ENCODE measurements at regions not wholly inside any gene's neighbourhood (a gene's known extent, or its start where the extent isn't known, plus 50 kb on each side); places are given as distances from the start of the nearest gene placed in this dataset.
A peak's percentile ranks its signal among the peaks of the same experiment; 100 is the strongest.

DNA sequence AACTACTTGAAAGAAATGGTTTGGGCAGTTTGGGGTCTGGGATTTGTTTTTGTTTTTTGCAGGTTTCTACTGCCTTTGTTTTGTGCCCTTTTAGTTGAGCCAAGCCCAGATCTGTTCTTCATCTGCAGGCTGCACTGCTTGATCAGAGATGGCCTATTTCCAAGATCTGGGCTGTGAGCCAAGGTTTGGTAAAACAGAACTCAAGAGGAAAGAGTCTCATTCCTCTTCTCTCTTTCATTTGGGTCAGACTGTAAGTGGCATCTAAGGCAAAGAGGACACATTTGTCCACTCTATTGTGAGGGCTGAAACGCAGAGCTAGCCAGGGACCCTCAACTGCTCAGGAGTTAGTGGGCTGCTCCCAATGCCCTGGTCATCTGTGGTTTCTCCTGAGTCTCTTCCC, 104.4 kb upstream of the UBE3A start:
- Histone ChIP-seq H2AFZ (ENCODE audit: low read depth, low read length) (no peak overlapping the region), H3K27me3 (ENCODE audit: insufficient read depth, low read length) (no peaks in the 10 kb centered on the region), H3K4me3 (ENCODE audit: insufficient read depth, low read depth, low read length) (no peak overlapping the region), H3K27ac (ENCODE audit: low read depth, low read length) (no peak overlapping the region), H3K4me1 (ENCODE audit: insufficient read depth, low read length) (peaks cover 6% of the 10 kb centered on the region), H4K20me1 (ENCODE audit: insufficient read depth, low read length) (no peaks in the 10 kb centered on the region), H3K9me3 (ENCODE audit: insufficient read depth, low read depth, low read length) (no peaks in the 10 kb centered on the region), H3K4me2 (ENCODE audit: low read length) (peak overlapping the region; percentile 24), H3K9ac (ENCODE audit: low read length) (no peak overlapping the region), H3K36me3 (ENCODE audit: insufficient read depth, low read length) (no peaks in the 10 kb centered on the region), H3K79me2 (ENCODE audit: insufficient read depth, low read length) (no peaks in the 10 kb centered on the region)
- Mint-ChIP-seq H3K27me3 (ENCODE audit: low read depth, unreplicated experiment) (no peaks in the 10 kb centered on the region), H3K36me3 (ENCODE audit: low read depth, unreplicated experiment) (no peaks in the 10 kb centered on the region), H3K9me3 (ENCODE audit: unreplicated experiment) (no peaks in the 10 kb centered on the region), H3K4me3 (ENCODE audit: unreplicated experiment) (no peak overlapping the region), H3K27ac (ENCODE audit: unreplicated experiment) (peak overlapping the region; percentile 83), H3K4me1 (ENCODE audit: low read depth, unreplicated experiment) (peaks cover 28% of the 10 kb centered on the region)
- TF ChIP-seq, protein P1, sequence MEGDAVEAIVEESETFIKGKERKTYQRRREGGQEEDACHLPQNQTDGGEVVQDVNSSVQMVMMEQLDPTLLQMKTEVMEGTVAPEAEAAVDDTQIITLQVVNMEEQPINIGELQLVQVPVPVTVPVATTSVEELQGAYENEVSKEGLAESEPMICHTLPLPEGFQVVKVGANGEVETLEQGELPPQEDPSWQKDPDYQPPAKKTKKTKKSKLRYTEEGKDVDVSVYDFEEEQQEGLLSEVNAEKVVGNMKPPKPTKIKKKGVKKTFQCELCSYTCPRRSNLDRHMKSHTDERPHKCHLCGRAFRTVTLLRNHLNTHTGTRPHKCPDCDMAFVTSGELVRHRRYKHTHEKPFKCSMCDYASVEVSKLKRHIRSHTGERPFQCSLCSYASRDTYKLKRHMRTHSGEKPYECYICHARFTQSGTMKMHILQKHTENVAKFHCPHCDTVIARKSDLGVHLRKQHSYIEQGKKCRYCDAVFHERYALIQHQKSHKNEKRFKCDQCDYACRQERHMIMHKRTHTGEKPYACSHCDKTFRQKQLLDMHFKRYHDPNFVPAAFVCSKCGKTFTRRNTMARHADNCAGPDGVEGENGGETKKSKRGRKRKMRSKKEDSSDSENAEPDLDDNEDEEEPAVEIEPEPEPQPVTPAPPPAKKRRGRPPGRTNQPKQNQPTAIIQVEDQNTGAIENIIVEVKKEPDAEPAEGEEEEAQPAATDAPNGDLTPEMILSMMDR (IDR thresholded peaks at IDR 0.05; ENCODE audit: insufficient read depth, low read depth, low read length): no peak
- TF ChIP-seq EZH2 (IDR thresholded peaks at IDR 0.05; ENCODE audit: insufficient read depth, low read length): no peak
- FAIRE-seq (peak; percentile 47), DNase-seq (ENCODE audit: low read depth) (peak; percentile 51)

DNA sequence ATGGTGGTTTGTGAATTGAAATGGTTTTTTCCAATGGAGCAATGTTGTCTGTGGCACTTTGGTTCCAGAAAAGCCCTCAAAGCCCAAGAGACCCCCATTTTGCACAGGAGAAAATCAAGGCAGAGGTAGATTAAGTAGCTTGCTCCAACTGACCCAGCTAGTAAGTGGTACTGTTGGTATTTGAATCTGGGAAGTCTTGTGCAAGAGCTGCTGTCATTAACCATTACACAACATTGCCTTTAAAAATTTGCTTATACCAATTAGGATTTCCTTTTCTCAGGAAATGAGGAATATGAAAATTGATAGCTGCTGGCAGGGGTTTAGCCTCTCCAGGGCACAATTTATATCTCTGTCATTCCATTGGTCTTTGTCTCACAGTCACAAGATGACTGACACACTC, 102.4 kb upstream of the UBE3A start:
- TF ChIP-seq EZH2 (IDR thresholded peaks at IDR 0.05; ENCODE audit: insufficient read depth, low read length): no peak
- TF ChIP-seq, protein P1 (IDR thresholded peaks at IDR 0.05; ENCODE audit: insufficient read depth, low read depth, low read length): no peak
- no peak overlapping the region for H3K27ac Mint-ChIP-seq (ENCODE audit: unreplicated experiment)
- no peak overlapping the region for H3K27ac ChIP-seq (ENCODE audit: low read depth, low read length)
- H4K20me1 ChIP-seq (ENCODE audit: insufficient read depth, low read length): no peaks in the 10 kb centered on the region
- no peak for DNase-seq (ENCODE audit: low read depth)
- no peak overlapping the region for H2AFZ ChIP-seq (ENCODE audit: low read depth, low read length)
- H3K36me3 ChIP-seq (ENCODE audit: insufficient read depth, low read length): no peaks in the 10 kb centered on the region
- H3K4me1 ChIP-seq (ENCODE audit: insufficient read depth, low read length): peaks cover 6% of the 10 kb centered on the region
- H3K4me2 ChIP-seq (ENCODE audit: low read length): no peak overlapping the region
- no peaks in the 10 kb centered on the region for H3K27me3 Mint-ChIP-seq (ENCODE audit: low read depth, unreplicated experiment)
- H3K4me1 Mint-ChIP-seq (ENCODE audit: low read depth, unreplicated experiment): peaks cover 28% of the 10 kb centered on the region
- no peaks in the 10 kb centered on the region for H3K9me3 ChIP-seq (ENCODE audit: insufficient read depth, low read depth, low read length)
- H3K4me3 ChIP-seq (ENCODE audit: insufficient read depth, low read depth, low read length): no peak overlapping the region
- no peaks in the 10 kb centered on the region for H3K36me3 Mint-ChIP-seq (ENCODE audit: low read depth, unreplicated experiment)
- no peak overlapping the region for H3K4me3 Mint-ChIP-seq (ENCODE audit: unreplicated experiment)
- H3K79me2 ChIP-seq (ENCODE audit: insufficient read depth, low read length): no peaks in the 10 kb centered on the region
- FAIRE-seq: no peak
- no peak overlapping the region for H3K9ac ChIP-seq (ENCODE audit: low read length)
- H3K9me3 Mint-ChIP-seq (ENCODE audit: unreplicated experiment): no peaks in the 10 kb centered on the region
- no peaks in the 10 kb centered on the region for H3K27me3 ChIP-seq (ENCODE audit: insufficient read depth, low read length)

DNA sequence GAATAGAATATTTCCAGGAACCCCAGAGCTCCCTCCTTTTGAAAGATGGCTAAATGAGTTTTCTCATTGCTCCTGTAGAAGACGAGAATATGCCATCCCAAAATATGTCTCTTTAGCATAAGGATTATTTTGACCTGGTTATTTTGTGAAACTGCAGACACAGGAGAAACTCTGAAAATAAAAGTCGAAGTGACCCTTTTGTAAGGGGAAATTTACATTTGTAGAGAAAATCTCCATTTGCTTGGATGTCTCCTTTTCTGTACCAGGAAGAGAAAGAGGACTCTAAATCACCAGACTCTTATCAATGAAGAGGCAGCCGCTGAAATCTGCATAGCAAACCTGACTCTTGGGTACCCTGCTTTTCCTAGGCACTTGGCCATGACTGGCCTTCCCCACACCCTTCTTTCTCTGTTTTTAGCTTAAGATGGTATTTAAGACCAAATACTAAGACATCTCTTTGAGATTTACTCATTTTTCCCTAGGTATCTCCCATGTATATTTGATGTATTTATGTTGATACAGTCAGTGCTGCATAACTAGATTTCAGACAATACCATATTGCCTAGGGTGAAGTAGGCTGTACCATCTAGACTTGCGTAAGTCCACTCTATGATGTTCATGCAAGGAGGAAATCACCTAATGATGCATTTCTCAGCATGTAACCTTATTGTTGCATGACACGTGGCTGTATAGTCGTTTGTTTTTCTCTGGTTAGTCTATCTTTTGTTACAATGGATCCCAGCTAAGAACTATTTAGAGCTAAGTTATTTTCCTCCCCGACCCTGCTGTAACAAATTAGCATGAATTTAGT, 98.2 kb upstream of the UBE3A start:
- Histone ChIP-seq H3K79me2 (ENCODE audit: insufficient read depth, low read length) (no peaks in the 10 kb centered on the region), H3K9me3 (ENCODE audit: insufficient read depth, low read depth, low read length) (no peaks in the 10 kb centered on the region)
- no peaks in the 10 kb centered on the region for H3K4me1 Mint-ChIP-seq (ENCODE audit: low read depth, unreplicated experiment)

More for the DNA sequence above, 98.2 kb upstream of the UBE3A start:
- Mint-ChIP-seq H3K27me3 (ENCODE audit: low read depth, unreplicated experiment) (no peaks in the 10 kb centered on the region), H3K4me3 (ENCODE audit: unreplicated experiment) (no peak overlapping the region), H3K36me3 (ENCODE audit: low read depth, unreplicated experiment) (no peaks in the 10 kb centered on the region), H3K27ac (ENCODE audit: unreplicated experiment) (no peak overlapping the region), H3K9me3 (ENCODE audit: unreplicated experiment) (peaks cover 2% of the 10 kb centered on the region)
- TF ChIP-seq EZH2 (IDR thresholded peaks at IDR 0.05; ENCODE audit: insufficient read depth, low read length): no peak
- TF ChIP-seq, protein P1 (IDR thresholded peaks at IDR 0.05; ENCODE audit: insufficient read depth, low read depth, low read length): no peak
- DNase-seq (ENCODE audit: low read depth): no peak
- FAIRE-seq: no peak
- no peak overlapping the region for H3K27ac ChIP-seq (ENCODE audit: low read depth, low read length)
- no peak overlapping the region for H3K4me2 ChIP-seq (ENCODE audit: low read length)
- no peak overlapping the region for H2AFZ ChIP-seq (ENCODE audit: low read depth, low read length)
- no peaks in the 10 kb centered on the region for H3K27me3 ChIP-seq (ENCODE audit: insufficient read depth, low read length)
- H3K4me1 ChIP-seq (ENCODE audit: insufficient read depth, low read length): no peaks in the 10 kb centered on the region
- H4K20me1 ChIP-seq (ENCODE audit: insufficient read depth, low read length): no peaks in the 10 kb centered on the region
- H3K9ac ChIP-seq (ENCODE audit: low read length): no peak overlapping the region
- H3K36me3 ChIP-seq (ENCODE audit: insufficient read depth, low read length): no peaks in the 10 kb centered on the region
- H3K4me3 ChIP-seq (ENCODE audit: insufficient read depth, low read depth, low read length): no peak overlapping the region

All from astrocyte (in vitro differentiated cells and primary cell).